Activated effector memory CD4-positive, alpha-beta T cell treated with anti-CD3 and anti-CD28 coated beads, Interleukin-2, amount 50 U/mL, for 16 hours (primary cell): ENCODE measurements at regions not wholly inside any gene's neighbourhood (a gene's known extent, or its start where the extent isn't known, plus 50 kb on each side); places are given as distances from the start of the nearest gene placed in this dataset.

Experiments
- DNase-seq: peaks from one replicate; pipeline ENCODE4 v3.0.0-alpha.2; 2020

GRCh38 chr6:44011350-44011920 is 115.8 kb downstream of the MRPL14 start:
- DNase-seq: peak; percentile 17

- DNase-seq: peak; percentile 58
Measured at GRCh38 chr6:44010411-44011349, 116.6 kb downstream of the MRPL14 start.

- peak; percentile 50 for DNase-seq
Measured at GRCh38 chr6:44009425-44010321, 117.6 kb downstream of the MRPL14 start.

GRCh38 chr6:44008821-44009370 is 118.4 kb downstream of the MRPL14 start:
- peak; percentile 59 for DNase-seq

GRCh38 chr6:44007818-44008621 is 119.2 kb downstream of the MRPL14 start:
- DNase-seq: peak; percentile 31

- peak; percentile 24 for DNase-seq
Measured at GRCh38 chr6:44006872-44007303, 120.4 kb downstream of the MRPL14 start.

GRCh38 chr6:44006123-44006871 is 121.0 kb downstream of the MRPL14 start:
- DNase-seq: no peak

- DNase-seq: no peak
Measured at GRCh38 chr6:44005507-44005903, 121.7 kb downstream of the MRPL14 start.

GRCh38 chr6:44004625-44005506 is 122.4 kb downstream of the MRPL14 start:
- DNase-seq: no peak

GRCh38 chr6:44004136-44004535 is 123.1 kb downstream of the MRPL14 start:
- no peak for DNase-seq

- no peak for DNase-seq
Measured at GRCh38 chr6:44003345-44004061, 123.7 kb downstream of the MRPL14 start.

- DNase-seq: peak; percentile 85
Measured at GRCh38 chr6:44002593-44003344, 124.5 kb downstream of the MRPL14 start.

GRCh38 chr6:44002067-44002592 is 125.1 kb downstream of the MRPL14 start:
- DNase-seq: no peak

GRCh38 chr6:44001318-44002066 is 125.8 kb downstream of the MRPL14 start:
- DNase-seq: no peak

- no peak for DNase-seq
Measured at GRCh38 chr6:44000164-44000842, 126.9 kb downstream of the MRPL14 start.

- no peak for DNase-seq
Measured at GRCh38 chr6:43999628-44000027, 127.6 kb downstream of the MRPL14 start.
